DMS153 (cell line): ENCODE measurements at regions not wholly inside any gene's neighbourhood (a gene's known extent, or its start where the extent isn't known, plus 50 kb on each side); places are given as distances from the start of the nearest gene placed in this dataset.
"Not testable (repeated sequence)": the region's sequence is repeated elsewhere in the genome, so short reads cannot be mapped to it uniquely, and the experiment has no call there.

Experiments used
- DNase-seq: peaks from one replicate; lab custom pipeline; 2025; lab: John Stamatoyannopoulos, UW

GRCh38 chrX:74180716-74181115 lies 123.3 kb upstream of the ZCCHC13 start:
- DNase-seq: no peak

DNA sequence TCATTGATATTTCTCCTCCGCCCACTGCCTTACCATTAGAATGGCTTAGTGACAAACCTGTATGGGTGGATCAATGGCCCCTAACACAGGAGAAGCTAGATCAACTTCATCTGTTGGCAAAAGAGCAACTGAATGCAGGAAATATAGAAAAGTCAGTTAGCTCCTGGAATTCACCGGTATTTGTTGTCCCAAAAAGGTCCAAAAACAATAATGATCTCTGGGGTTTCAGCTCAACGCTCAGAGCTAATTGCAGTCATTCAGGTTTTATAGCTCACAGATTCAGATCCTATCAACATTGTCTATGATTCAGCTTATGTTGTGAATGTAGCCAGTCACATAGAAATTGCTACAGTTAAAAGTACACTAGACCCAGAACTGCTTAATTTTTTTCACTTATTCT lies 124.0 kb upstream of the ZCCHC13 start:
- DNase-seq: no peak

GRCh38 chrX:74179499-74179898 lies 124.5 kb upstream of the ZCCHC13 start:
- no peak for DNase-seq

DNA sequence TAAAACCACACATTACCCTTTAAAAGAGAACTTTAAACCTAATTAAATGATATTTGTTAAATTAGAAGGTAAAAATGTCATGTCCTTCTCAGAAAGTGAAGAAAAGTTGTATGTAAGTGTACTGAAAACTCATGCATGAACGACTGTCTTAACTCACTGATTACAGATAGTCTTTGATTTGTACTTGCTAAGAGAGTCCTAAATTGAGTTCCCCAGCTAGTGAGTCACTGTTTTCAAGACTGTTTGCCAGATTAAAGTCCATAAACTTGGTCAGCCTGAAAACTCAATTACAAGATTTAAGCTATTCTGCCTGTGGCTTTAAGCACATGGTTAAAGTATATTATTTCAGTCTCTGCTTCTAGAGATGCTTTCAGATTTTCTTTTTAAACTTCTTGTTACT lies 124.9 kb upstream of the ZCCHC13 start:
- DNase-seq: no peak

- no peak for DNase-seq
These were observed 125.4 kb upstream of the ZCCHC13 start for GRCh38 chrX:74178536-74178935.

GRCh38 chrX:74171465-74171864 lies 132.5 kb upstream of the ZCCHC13 start:
- no peak for DNase-seq

DNA sequence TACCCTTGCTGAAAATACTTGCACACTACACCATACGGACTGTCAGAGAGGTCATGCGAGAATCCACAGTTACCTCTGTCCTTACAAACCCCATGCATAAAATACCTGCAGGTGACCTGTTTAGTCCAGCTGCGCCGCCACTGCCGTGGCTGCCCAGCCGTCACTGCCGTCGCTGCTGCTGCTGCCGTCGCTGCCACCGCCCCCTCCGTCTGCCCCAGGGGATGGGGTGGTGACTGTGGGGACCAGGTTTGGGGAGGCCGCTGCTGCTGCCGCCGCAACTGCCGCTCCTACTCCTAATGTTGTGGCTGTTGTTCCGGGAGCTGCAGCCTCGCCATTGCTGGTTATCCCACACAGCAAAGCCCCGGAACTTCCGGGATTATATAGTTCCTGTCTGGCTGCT lies 141.8 kb upstream of the ZCCHC13 start:
- DNase-seq: no peak

- DNase-seq: no peak
These were observed 143.2 kb upstream of the ZCCHC13 start for GRCh38 chrX:74160816-74161215.

- DNase-seq: no peak
These were observed 143.6 kb upstream of the ZCCHC13 start for GRCh38 chrX:74160358-74160757.

DNA sequence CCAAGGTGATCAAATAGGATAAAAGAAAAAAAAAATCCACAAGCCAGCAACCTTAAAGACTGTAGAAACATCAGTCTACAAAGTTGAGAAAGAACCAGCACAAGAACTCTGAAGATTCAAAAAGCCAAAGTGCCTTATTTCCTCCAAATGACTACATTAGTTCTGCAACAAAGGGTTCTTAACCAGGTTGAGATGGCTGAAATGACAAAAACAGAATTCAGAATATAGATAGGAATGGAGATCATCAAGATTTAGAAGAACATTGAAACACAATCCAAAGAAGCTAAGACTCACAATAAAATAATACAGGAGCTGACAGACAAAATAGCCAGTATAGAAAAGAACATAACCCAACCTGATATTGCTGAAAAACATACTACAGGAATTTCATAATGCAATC lies 156.5 kb upstream of the ZCCHC13 start:
- DNase-seq: no peak

GRCh38 chrX:74138943-74139342 lies 165.0 kb upstream of the ZCCHC13 start:
- no peak for DNase-seq

- DNase-seq: peak; percentile 14
These were observed 170.7 kb upstream of the ZCCHC13 start for GRCh38 chrX:74133156-74133796.

DNA sequence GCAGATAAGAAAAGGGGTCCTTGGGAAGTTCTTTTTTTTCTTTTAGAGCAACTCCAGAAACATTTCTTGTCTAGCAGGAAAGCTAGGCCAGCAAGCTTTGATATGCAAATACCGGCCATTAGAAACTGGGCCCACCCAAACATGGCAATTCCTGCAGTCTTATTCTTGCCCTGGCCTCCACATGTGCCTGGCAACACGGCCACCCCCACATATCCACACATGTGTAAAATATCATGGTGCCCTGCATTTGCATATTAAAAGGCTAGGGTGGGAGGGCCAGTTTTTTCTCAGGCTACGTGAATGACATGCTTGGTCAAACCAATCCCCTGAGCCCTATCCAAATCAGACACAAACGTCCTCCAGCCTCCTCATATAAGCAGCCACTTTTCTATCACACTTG lies 171.7 kb upstream of the ZCCHC13 start:
- DNase-seq: no peak

- no peak for DNase-seq
These were observed 184.7 kb upstream of the ZCCHC13 start for GRCh38 chrX:74119016-74119910.

DNA sequence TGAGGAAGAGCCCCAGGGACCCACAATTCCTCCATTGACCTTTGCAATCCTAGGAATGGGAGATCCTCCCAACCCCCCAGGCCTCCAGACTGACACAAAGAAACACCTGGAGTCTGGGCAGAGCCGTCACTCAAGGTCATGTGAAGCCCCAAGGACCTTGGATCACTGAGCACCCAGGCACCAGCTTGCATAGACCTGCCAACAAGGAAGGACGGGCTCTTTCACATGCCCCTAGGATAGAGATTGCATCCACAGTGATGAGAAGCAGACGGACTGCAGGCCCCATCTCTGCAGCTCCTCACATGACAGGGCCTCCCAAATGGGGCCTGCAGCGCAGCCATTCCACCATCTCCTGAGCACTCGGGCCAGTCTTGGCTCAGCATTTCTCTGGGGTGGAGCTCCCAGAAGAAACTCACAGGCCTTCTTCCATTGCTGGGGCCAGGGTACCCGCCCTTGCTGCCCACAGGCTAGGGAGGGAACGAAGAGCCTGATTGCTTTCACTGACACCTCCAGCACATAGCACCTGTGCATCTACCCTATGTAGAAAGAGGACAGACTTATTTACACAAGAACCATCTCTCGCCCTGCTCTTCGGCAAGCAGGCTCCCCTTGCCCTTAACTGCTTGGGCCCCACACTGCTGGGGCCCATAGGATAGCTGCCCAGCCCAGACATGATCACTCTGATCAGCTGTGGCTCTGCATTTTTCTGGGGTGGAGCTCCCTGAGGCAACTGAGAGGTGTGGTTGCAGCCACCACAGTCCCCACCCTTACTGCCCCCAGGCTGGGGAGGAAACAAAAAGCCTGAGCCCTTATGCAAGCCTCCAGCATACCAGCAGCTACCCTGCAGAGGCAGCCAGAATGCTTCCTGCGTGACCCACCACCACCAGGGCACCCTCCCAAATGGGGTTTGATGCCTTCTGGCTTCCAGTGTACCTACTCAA lies 185.7 kb upstream of the ZCCHC13 start:
- no peak for DNase-seq

DNA sequence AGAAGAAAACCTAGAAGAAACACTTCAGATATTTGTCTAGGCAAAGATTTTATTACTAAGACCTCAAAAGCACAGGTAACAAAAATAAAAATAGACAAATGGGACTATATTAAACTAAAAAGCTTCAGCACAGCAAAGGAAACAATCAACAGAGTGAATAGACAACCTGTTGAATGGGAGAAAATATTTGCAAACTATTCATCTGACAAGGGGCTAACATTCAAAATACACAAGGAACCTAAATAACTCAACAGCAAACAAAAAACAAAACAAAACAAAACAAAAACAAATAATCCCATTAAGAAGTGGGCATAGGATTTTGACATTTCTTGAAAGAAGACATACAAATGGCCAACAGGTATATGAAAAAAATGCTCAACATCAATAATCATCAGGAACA lies 192.7 kb upstream of the ZCCHC13 start:
- no peak for DNase-seq

DNA sequence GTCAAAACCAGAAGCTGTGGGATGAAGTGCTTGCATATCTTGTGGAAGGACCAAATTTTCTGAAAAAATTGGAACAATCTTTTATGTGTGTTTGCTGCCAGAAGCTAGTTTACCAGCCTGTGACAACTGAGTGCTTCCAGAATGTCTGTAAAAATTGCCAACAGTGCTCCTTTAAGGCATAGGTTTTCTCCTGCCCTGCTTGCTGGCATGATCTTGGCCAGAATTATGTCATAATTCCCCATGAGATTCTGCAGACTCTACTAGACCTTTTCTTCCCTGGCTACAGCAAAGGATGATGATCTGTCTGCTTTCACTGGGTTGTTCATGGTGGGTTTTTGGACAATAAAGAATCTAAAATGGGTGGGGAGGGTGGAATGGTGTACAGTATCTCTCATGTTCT lies 196.3 kb upstream of the ZCCHC13 start:
- DNase-seq: no peak

GRCh38 chrX:74104356-74105015 lies 199.5 kb upstream of the ZCCHC13 start:
- no peak for DNase-seq

GRCh38 chrX:74098407-74098806 lies 205.6 kb upstream of the ZCCHC13 start:
- not testable (repeated sequence) for DNase-seq

DNA sequence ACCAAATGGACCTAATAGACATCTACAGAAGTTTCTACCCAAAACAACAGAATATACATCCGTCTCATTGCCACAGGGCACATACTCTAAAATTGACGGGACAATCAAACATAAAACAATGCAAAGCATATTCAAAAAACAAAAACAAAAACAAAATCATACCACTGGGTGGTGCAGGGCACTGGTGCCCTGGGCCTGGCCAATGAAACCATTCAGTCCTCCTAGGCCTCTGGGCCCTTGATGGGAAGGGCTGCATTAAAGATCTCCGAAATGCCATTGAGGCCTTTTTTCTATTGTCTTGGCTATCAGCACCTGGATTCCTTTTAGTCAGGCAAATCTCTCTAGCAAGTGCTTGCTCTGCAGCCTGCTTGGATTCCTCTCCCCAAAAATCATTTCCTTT lies 213.9 kb upstream of the ZCCHC13 start:
- no peak for DNase-seq

GRCh38 chrX:74085642-74086236 lies 218.2 kb upstream of the ZCCHC13 start:
- DNase-seq: no peak

GRCh38 chrX:74080165-74080564 lies 223.8 kb upstream of the ZCCHC13 start:
- no peak for DNase-seq
